GM10266 (cell line): ENCODE measurements at regions not wholly inside any gene's neighbourhood (a gene's known extent, or its start where the extent isn't known, plus 50 kb on each side); places are given as distances from the start of the nearest gene placed in this dataset.
"Not testable (repeated sequence)": the region's sequence is repeated elsewhere in the genome, so short reads cannot be mapped to it uniquely, and the experiment has no call there.

Experiments used
- DNase-seq: peaks from one replicate; pipeline ENCODE4 v3.0.0; 2012; ENCODE audit errors: extremely low spot score
- TF ChIP-seq, protein P1 (sequence below): IDR thresholded peaks from 2 replicates; pipeline ENCODE4 v1.5.1; 2012; ENCODE audit warnings: mild to moderate bottlenecking, low read depth; ENCODE audit not compliant: control insufficient read depth, insufficient read depth; ENCODE audit errors: missing control alignments

GRCh38 chrX:96483647-96484160 lies 200.9 kb upstream of the DIAPH2 start:
- TF ChIP-seq, protein P1, sequence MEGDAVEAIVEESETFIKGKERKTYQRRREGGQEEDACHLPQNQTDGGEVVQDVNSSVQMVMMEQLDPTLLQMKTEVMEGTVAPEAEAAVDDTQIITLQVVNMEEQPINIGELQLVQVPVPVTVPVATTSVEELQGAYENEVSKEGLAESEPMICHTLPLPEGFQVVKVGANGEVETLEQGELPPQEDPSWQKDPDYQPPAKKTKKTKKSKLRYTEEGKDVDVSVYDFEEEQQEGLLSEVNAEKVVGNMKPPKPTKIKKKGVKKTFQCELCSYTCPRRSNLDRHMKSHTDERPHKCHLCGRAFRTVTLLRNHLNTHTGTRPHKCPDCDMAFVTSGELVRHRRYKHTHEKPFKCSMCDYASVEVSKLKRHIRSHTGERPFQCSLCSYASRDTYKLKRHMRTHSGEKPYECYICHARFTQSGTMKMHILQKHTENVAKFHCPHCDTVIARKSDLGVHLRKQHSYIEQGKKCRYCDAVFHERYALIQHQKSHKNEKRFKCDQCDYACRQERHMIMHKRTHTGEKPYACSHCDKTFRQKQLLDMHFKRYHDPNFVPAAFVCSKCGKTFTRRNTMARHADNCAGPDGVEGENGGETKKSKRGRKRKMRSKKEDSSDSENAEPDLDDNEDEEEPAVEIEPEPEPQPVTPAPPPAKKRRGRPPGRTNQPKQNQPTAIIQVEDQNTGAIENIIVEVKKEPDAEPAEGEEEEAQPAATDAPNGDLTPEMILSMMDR = no peak
- DNase-seq = no peak

DNA sequence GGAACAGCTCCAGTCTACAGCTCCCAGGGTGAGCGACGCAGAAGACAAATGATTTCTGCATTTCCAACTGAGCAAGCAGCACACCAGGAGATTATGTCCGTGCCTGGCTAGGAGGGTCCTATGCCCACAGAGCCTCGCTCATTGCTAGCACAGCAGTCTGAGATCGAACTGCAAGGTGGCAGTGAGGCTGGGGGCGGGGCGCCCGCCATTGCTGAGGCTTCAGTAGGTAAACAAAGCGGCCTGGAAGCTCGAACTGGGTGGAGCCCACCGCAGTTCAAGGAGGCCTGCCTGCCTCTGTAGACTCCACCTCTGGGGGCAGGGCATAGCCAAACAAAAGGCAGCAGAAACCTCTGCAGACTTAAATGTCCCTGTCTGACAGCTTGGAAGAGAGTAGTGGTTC lies 198.0 kb upstream of the DIAPH2 start:
- DNase-seq = not testable (repeated sequence)

- TF ChIP-seq, protein P1 = no peak
- no peak for DNase-seq
These were observed 182.1 kb upstream of the DIAPH2 start for GRCh38 chrX:96502507-96502906.

DNA sequence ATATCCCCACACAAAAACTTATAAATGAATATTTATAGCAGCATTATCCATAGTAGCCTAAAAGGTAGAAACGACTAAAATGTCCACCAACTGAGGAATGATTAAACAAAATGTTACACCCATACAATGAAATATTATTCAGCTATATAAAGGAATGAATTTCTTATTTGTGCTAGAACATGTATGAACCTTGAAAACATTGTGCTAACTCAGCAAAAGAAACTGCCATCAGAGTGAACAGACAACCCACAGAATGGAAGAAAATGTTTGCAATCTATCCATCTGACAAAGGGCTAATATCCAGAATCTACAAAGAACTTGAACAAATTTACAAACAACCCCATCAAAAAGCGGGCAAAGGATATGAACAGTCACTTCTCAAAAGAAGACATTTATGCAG lies 155.3 kb upstream of the DIAPH2 start:
- not testable (repeated sequence) for DNase-seq

- TF ChIP-seq, protein P1 = no peak
- no peak for DNase-seq
These were observed 146.4 kb upstream of the DIAPH2 start for GRCh38 chrX:96538104-96538725.

DNA sequence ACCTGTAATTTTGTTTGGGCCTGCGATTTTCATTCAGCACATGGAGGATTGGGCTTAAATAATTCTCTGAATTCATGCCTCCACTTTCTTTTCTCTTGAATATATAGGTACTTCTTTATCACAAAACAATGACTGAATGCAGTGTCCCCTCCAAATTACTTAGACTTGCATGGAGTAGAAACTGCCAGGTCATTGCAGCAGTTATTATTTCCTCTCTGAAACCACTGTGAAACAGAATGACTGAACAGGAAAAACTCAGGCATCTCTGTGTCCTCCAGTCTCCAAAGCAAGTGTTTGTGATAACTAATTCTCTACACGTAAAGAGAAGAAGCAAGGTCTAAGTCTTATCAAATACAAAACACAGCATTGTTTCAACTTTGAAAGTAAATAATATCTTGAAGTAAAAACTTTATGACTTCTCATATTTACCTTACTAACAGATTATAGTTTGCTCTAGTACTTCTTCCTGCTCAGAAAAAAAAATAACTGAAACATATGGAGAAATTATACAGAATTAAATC lies 144.5 kb upstream of the DIAPH2 start:
- TF ChIP-seq, protein P1 = no peak
- no peak for DNase-seq

DNA sequence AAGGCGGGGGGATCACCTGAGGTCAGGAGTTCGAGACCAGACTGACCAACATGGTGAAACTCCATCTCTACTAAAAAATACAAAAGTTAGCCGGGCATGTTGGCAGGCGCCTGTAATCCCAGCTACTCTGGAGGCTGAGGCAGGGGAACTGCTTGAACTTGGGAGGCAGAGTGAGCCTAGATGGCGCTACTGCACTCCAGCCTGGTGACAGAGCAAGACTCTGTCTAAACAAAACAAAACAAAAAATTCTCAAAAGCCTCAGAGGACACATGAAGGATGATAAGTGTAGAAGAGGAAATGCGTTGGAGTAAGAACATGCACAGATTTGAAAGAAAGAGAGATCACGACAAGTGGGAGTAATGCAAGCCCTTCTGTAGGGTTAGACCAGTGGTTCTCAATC lies 138.4 kb upstream of the DIAPH2 start:
- DNase-seq = not testable (repeated sequence)

- DNase-seq = no peak
- TF ChIP-seq, protein P1 = no peak
These were observed 133.2 kb upstream of the DIAPH2 start for GRCh38 chrX:96551322-96551872.

DNA sequence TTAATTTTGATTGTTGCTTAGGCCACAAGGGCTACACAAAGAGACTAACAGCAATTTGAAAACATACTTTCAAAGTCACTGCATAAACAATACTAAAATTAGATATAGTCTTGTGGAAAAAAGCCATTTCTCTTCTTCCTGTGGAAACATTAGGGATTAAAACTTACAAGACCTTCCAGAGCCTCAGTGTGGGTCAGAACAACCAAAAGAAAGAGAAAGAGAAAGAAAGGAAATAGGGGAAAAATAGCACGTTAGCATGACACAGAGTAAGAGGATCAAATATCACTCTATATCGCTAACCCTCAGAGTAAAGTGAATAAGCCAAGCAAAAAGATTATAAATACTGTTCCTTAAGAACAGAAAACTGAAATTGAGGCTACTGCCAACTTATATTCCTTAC lies 127.8 kb upstream of the DIAPH2 start:
- no peak for DNase-seq
- TF ChIP-seq, protein P1 = no peak

DNA sequence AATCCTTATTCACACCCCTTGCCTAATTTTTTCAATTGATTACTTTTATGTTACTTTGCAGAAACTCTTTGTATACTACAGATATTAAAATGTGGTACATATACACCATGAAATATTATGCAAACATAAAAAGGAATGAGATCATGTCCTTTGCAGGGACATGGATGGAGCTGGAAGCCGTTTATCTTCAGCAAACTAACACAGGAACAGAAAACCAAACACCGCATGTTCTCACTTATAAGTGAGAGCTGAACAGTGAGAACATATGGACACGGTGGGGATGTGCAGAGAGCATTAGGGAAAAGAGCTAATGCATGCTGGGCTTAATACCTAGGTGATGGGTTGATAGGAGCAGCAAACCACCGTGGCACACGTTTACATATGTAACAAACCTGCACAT lies 123.5 kb upstream of the DIAPH2 start:
- not testable (repeated sequence) for DNase-seq
